Activated CD4-positive, alpha-beta T cell treated with anti-CD3 and anti-CD28 coated beads, Interleukin-2, amount 10 ng/mL, durations not matched to agents 7 days and 5 days (primary cell): ENCODE measurements at regions not wholly inside any gene's neighbourhood (a gene's known extent, or its start where the extent isn't known, plus 50 kb on each side); places are given as distances from the start of the nearest gene placed in this dataset.

Experiments
- CTCF ChIA-PET: fragments of 350-600 bp; sonication (Branson Sonifier 250); formaldehyde crosslinking; loops from one replicate; lab custom pipeline; 2021; ENCODE audit warnings: antibody characterized with exemption; lab: Charles Lee
- POLR2A ChIA-PET: fragments of 350-600 bp; sonication (Branson Sonifier 250); formaldehyde crosslinking; loops from one replicate; lab custom pipeline; 2021; ENCODE audit warnings: antibody characterized with exemption; lab: Charles Lee
- DNase-seq: peaks from one replicate; pipeline ENCODE4 v3.0.0-alpha.2; 2020
- H3K27ac Mint-ChIP-seq: one replicate; pipeline ENCODE4 v1.8.0; 2021; ENCODE audit warnings: mild to moderate bottlenecking, moderate library complexity, mixed read lengths
- H3K27me3 Mint-ChIP-seq: one replicate; pipeline ENCODE4 v1.8.0; 2021; ENCODE audit warnings: mixed read lengths
- H3K36me3 Mint-ChIP-seq: one replicate; pipeline ENCODE4 v1.8.0; 2021; ENCODE audit warnings: low read depth, mixed read lengths
- H3K4me1 Mint-ChIP-seq: one replicate; pipeline ENCODE4 v1.8.0; 2021; ENCODE audit warnings: mixed read lengths
- H3K4me3 Mint-ChIP-seq: one replicate; pipeline ENCODE4 v1.8.0; 2021; ENCODE audit warnings: mild to moderate bottlenecking, moderate library complexity, mixed read lengths
- H3K9me3 Mint-ChIP-seq: one replicate; pipeline ENCODE4 v1.8.0; 2021; ENCODE audit warnings: mixed read lengths

- peaks cover 10% of the 10 kb centered on the region for H3K9me3 Mint-ChIP-seq
- POLR2A ChIA-PET: no interaction called here
- no peaks in the 10 kb centered on the region for H3K27me3 Mint-ChIP-seq
- no peaks in the 10 kb centered on the region for H3K4me1 Mint-ChIP-seq
- no peak overlapping the region for H3K4me3 Mint-ChIP-seq
- CTCF ChIA-PET: no interaction called here
- H3K36me3 Mint-ChIP-seq: no peaks in the 10 kb centered on the region
- no peak overlapping the region for H3K27ac Mint-ChIP-seq
- no peak for DNase-seq
Observed at GRCh38 chr2:79292958-79293315, 133.4 kb upstream of the REG3A start.

GRCh38 chr2:79292239-79292957, 132.8 kb upstream of the REG3A start:
- ChIA-PET POLR2A (no interaction called here), CTCF (no interaction called here)
- H3K27me3 Mint-ChIP-seq: no peaks in the 10 kb centered on the region
- no peaks in the 10 kb centered on the region for H3K4me1 Mint-ChIP-seq
- H3K4me3 Mint-ChIP-seq: no peak overlapping the region
- peaks cover 10% of the 10 kb centered on the region for H3K9me3 Mint-ChIP-seq
- no peak overlapping the region for H3K27ac Mint-ChIP-seq
- H3K36me3 Mint-ChIP-seq: no peaks in the 10 kb centered on the region
- DNase-seq: no peak

GRCh38 chr2:79275863-79276262, 116.3 kb upstream of the REG3A start:
- H3K9me3 Mint-ChIP-seq: peaks cover 2% of the 10 kb centered on the region
- H3K27ac Mint-ChIP-seq: no peak overlapping the region
- POLR2A ChIA-PET: no interaction called here
- no peaks in the 10 kb centered on the region for H3K4me1 Mint-ChIP-seq
- H3K27me3 Mint-ChIP-seq: no peaks in the 10 kb centered on the region
- DNase-seq: no peak
- CTCF ChIA-PET: no interaction called here
- no peak overlapping the region for H3K4me3 Mint-ChIP-seq
- H3K36me3 Mint-ChIP-seq: no peaks in the 10 kb centered on the region

GRCh38 chr2:79275197-79275596, 115.6 kb upstream of the REG3A start:
- Mint-ChIP-seq H3K27me3 (no peaks in the 10 kb centered on the region), H3K36me3 (no peaks in the 10 kb centered on the region), H3K4me1 (no peaks in the 10 kb centered on the region), H3K4me3 (no peak overlapping the region), H3K9me3 (peaks cover 8% of the 10 kb centered on the region), H3K27ac (no peak overlapping the region)
- ChIA-PET POLR2A (no interaction called here), CTCF (no interaction called here)
- DNase-seq: no peak

- ChIA-PET CTCF (no interaction called here), POLR2A (no interaction called here)
- peaks cover 9% of the 10 kb centered on the region for H3K9me3 Mint-ChIP-seq
- H3K4me3 Mint-ChIP-seq: no peak overlapping the region
- H3K27ac Mint-ChIP-seq: no peak overlapping the region
- no peaks in the 10 kb centered on the region for H3K36me3 Mint-ChIP-seq
- no peak for DNase-seq
- H3K27me3 Mint-ChIP-seq: no peaks in the 10 kb centered on the region
- no peaks in the 10 kb centered on the region for H3K4me1 Mint-ChIP-seq
Observed at GRCh38 chr2:79272616-79273015, 113.1 kb upstream of the REG3A start.

GRCh38 chr2:79271456-79271855, 111.9 kb upstream of the REG3A start:
- DNase-seq: no peak
- H3K27me3 Mint-ChIP-seq: no peaks in the 10 kb centered on the region
- no peak overlapping the region for H3K27ac Mint-ChIP-seq
- peaks cover 9% of the 10 kb centered on the region for H3K9me3 Mint-ChIP-seq
- H3K4me1 Mint-ChIP-seq: no peaks in the 10 kb centered on the region
- ChIA-PET CTCF (no interaction called here), POLR2A (no interaction called here)
- no peak overlapping the region for H3K4me3 Mint-ChIP-seq
- H3K36me3 Mint-ChIP-seq: no peaks in the 10 kb centered on the region

GRCh38 chr2:79260848-79261247, 101.3 kb upstream of the REG3A start:
- Mint-ChIP-seq H3K27me3 (no peaks in the 10 kb centered on the region), H3K36me3 (no peaks in the 10 kb centered on the region), H3K9me3 (no peaks in the 10 kb centered on the region), H3K27ac (no peak overlapping the region), H3K4me3 (no peak overlapping the region), H3K4me1 (no peaks in the 10 kb centered on the region)
- ChIA-PET POLR2A (no interaction called here), CTCF (no interaction called here)
- no peak for DNase-seq

GRCh38 chr2:79259959-79260358, 100.4 kb upstream of the REG3A start:
- H3K27me3 Mint-ChIP-seq: no peaks in the 10 kb centered on the region
- no peak for DNase-seq
- no peaks in the 10 kb centered on the region for H3K9me3 Mint-ChIP-seq
- H3K36me3 Mint-ChIP-seq: no peaks in the 10 kb centered on the region
- no peak overlapping the region for H3K27ac Mint-ChIP-seq
- no peaks in the 10 kb centered on the region for H3K4me1 Mint-ChIP-seq
- ChIA-PET POLR2A (no interaction called here), CTCF (no interaction called here)
- H3K4me3 Mint-ChIP-seq: no peak overlapping the region

- CTCF ChIA-PET: interaction anchor here (0.8 kb wide), 1 partner anchor 18 kb away, joined by 4 read pairs; no protein-coding TSS in a partner anchor
- H3K4me3 Mint-ChIP-seq: no peak overlapping the region
- H3K4me1 Mint-ChIP-seq: no peaks in the 10 kb centered on the region
- H3K27me3 Mint-ChIP-seq: no peaks in the 10 kb centered on the region
- no peak overlapping the region for H3K27ac Mint-ChIP-seq
- no peak for DNase-seq
- H3K36me3 Mint-ChIP-seq: no peaks in the 10 kb centered on the region
- POLR2A ChIA-PET: no interaction called here
- H3K9me3 Mint-ChIP-seq: no peaks in the 10 kb centered on the region
Observed at GRCh38 chr2:79259296-79259695, 99.7 kb upstream of the REG3A start.

GRCh38 chr2:79253243-79253774, 93.8 kb upstream of the REG3A start:
- Mint-ChIP-seq H3K27ac (no peak overlapping the region), H3K27me3 (no peaks in the 10 kb centered on the region), H3K9me3 (peaks cover 3% of the 10 kb centered on the region), H3K4me3 (no peak overlapping the region), H3K4me1 (no peaks in the 10 kb centered on the region), H3K36me3 (no peaks in the 10 kb centered on the region)
- ChIA-PET POLR2A (no interaction called here), CTCF (no interaction called here)
- DNase-seq: no peak

GRCh38 chr2:79250656-79251055, 91.1 kb upstream of the REG3A start:
- Mint-ChIP-seq H3K27me3 (no peaks in the 10 kb centered on the region), H3K27ac (no peak overlapping the region), H3K9me3 (peaks cover 3% of the 10 kb centered on the region), H3K4me3 (no peak overlapping the region), H3K36me3 (no peaks in the 10 kb centered on the region), H3K4me1 (no peaks in the 10 kb centered on the region)
- ChIA-PET POLR2A (no interaction called here), CTCF (no interaction called here)
- DNase-seq: no peak

GRCh38 chr2:79248776-79249175, 89.2 kb upstream of the REG3A start:
- CTCF ChIA-PET: interaction anchor here (0.6 kb wide), 1 partner anchor 1137 kb away, joined by 3 read pairs; no protein-coding TSS in a partner anchor
- Mint-ChIP-seq H3K27me3 (no peaks in the 10 kb centered on the region), H3K4me3 (no peak overlapping the region), H3K27ac (no peak overlapping the region), H3K4me1 (no peaks in the 10 kb centered on the region), H3K9me3 (peaks cover 3% of the 10 kb centered on the region), H3K36me3 (no peaks in the 10 kb centered on the region)
- POLR2A ChIA-PET: no interaction called here
- DNase-seq: no peak

GRCh38 chr2:79235135-79235534, 75.6 kb upstream of the REG3A start:
- H3K4me3 Mint-ChIP-seq: no peak overlapping the region
- no peak overlapping the region for H3K27ac Mint-ChIP-seq
- ChIA-PET CTCF (no interaction called here), POLR2A (no interaction called here)
- no peaks in the 10 kb centered on the region for H3K36me3 Mint-ChIP-seq
- H3K9me3 Mint-ChIP-seq: no peaks in the 10 kb centered on the region
- no peaks in the 10 kb centered on the region for H3K27me3 Mint-ChIP-seq
- H3K4me1 Mint-ChIP-seq: no peaks in the 10 kb centered on the region
- no peak for DNase-seq

- POLR2A ChIA-PET: no interaction called here
- H3K4me1 Mint-ChIP-seq: no peaks in the 10 kb centered on the region
- no peaks in the 10 kb centered on the region for H3K27me3 Mint-ChIP-seq
- no peak overlapping the region for H3K4me3 Mint-ChIP-seq
- CTCF ChIA-PET: no interaction called here
- H3K9me3 Mint-ChIP-seq: no peaks in the 10 kb centered on the region
- no peaks in the 10 kb centered on the region for H3K36me3 Mint-ChIP-seq
- no peak overlapping the region for H3K27ac Mint-ChIP-seq
- no peak for DNase-seq
Observed at GRCh38 chr2:79223539-79223938, 64.0 kb upstream of the REG3A start.
